ENCODE measurements at regions not wholly inside any gene's neighbourhood (a gene's known extent, or its start where the extent isn't known, plus 50 kb on each side); places are given as distances from the start of the nearest gene placed in this dataset.
A peak's percentile ranks its signal among the peaks of the same experiment; 100 is the strongest.

DNA sequence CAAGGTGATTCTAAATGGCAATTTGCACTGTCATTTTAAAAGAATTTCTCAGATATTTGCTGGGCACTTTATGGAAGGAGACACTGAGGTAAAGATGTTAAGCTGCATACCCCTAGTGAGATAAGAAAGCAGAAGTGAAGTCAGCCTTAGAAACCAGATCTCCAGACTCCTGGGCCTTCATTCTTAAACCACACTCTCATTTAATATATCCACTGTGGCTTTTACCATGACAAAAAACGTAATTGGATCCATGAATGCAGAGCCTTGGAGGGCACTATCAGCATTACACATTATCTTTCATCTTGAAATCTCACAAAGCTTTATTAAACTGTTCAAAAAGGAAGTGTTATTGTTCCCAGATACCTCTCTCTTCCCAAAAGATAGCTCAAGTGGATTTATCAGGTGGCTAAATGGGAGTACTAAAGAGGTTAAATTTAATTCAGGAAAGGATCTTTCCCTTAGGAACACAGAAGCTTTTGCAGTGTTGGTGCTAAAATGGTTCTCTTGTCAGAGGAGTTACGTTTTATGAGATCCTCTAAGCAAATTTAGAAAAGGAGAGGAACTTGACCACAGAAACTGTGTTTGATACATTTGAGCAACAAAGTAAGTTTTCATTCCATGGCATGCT lies 1060.4 kb downstream of the EFNB2 start:
- no peak for DNase-seq

DNA sequence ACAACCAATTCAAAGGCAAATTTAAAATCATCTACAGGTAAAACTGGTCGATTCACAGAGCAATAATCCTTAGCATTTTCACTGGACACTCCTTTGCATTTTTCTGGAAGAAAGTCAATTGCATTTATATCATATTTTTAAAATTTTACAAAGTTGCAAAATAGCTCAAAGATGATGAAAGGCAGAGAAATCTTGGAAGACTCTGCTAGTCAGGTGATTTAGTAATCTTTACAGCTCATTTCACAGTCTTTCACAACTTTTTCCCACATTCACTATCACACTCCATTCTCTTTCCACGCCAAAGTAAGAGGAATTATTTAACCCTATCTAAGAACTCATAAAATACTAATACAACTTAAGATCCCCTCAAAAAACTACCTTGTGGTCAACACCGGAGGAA lies 1063.8 kb downstream of the EFNB2 start:
- DNase-seq, result no peak

DNA sequence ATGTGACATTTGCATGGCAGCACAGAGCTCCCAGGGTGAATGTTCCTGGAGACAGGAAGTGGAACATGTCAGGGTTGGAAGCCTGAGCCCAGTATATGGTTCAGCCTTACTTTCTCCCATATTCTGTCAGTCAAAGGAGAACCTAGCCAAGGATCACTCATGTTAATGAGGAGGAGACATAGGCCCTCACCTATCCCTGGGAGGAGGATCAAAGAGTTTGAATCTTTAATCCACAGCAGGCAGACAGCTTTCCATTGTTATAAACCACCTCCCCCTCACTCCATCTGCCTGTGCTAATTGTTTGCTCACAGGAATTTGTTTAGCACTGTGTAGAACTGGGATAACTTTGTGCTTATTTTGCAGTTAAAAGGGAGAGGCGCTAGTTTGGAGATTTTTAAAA lies 1069.1 kb downstream of the EFNB2 start:
- no peak for DNase-seq

DNA sequence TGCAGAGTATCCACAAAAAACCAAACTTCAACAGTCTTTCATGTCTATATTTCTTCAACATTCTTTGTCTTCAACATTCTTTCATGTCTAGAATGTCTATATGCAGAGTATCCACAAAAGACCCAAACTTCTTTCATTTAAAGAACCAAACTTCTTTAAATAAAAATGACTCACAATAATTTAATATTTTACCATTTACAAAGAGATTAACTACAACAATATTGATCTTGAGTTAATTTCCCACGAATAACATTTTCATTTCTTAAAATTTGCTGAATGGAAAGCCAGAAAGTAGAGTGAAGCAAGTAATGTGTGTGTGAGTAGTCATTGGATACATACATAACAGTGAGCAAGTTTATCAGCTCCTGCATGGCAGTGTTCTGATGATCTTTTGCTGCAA lies 1069.7 kb downstream of the EFNB2 start, which contains the start of gene DAOA:
Gene DAOA (plus strand): TSS at position 301 of the 400 bp plus-strand sequence.
- no peak for DNase-seq

DNA sequence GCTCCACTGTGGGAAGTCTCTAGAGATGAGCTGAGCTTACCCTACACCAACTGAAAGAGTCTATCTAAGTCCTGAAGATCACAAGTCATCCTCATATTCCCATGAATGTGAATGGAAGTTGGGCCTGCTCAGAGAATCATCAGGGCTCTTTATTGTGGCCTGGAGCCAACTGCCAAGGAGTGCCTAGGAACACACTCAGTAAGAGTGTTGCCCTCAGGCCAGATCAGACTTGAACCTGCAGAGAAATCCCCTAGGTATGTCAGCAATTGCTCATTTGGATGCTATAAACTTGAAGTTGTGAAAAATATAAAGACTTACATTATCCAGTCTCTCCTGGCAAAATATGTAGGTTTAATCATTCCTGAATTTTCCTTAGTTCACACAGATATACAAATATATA lies 1070.2 kb downstream of the EFNB2 start:
- no peak for DNase-seq

DNA sequence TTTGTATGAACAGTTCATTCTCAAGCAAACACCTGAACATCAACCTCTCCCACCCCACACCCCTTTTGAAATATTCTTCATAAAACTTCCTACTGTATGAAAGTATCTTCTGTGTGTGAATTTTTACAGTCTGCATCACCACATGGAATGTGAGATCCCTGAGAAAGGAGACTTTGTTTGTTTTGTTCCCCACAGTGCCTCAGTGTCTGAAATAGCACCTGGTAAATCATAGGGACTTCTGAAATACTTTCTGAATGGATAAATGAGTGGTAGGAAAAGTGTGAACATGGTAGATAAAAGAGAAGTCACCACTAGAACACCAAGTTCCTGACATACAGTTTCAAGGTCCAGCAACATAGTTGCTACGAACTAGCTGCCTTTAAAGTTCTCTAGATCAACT lies 1071.2 kb downstream of the EFNB2 start:
- no peak for DNase-seq

DNA sequence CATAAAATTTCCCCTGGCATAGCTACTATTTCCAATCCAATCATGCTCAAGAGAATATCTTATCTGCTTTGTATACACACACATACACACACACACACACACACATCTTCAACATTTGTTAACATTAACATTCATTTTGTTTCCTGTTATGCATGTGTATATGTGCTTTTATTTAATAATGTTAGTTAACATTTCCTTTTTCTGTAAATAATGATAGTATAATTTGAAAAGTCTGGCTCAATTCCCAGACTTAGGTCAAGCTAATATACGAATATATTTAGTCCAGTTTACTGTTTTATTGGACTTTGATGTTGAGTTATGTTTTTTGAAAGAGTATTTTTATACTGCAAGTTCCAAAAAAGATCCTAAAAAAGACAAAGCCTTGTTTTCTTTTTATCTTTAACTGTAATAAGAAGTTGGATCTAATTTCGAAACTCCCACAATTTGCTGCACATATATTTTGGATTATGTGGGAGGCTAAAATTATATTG lies 1072.4 kb downstream of the EFNB2 start:
- no peak for DNase-seq

DNA sequence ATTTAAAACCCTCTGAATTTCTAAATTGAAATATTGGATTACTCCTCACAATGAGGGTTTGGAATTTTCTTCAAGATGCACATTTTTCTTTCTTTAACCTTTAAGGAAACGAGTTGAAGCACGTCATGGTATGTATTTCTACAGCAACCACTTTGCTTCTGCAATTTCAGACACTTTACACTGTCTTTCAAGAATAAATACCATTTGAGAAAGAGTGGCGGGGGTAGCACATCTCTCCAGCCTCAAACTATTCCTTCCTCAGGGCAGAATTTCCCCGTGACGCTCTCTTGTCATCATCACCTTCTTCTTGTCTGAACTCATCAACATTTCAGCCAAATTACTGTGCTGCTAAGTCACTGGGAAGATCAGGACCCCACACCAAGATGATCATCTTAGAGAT lies 1073.4 kb downstream of the EFNB2 start:
- DNase-seq, result no peak

DNA sequence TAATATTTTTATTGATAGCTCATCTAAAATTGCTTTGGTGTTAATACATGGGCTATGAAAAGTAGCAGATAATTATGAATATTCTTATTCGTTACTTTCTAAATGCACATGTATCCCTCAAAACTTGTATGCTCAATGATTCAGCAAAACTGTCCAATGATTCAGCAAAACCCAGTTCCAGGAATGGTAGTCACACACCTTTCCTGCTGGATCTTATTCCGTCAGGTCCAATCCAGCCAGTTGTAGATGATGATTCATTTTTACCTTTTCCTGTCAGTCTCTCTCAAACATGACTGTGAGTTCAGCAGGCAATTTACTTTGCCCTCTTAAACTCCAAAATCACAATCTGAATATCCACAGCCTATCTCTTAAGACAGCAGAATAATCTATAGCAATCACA lies 1082.6 kb downstream of the EFNB2 start:
- DNase-seq, result no peak

DNA sequence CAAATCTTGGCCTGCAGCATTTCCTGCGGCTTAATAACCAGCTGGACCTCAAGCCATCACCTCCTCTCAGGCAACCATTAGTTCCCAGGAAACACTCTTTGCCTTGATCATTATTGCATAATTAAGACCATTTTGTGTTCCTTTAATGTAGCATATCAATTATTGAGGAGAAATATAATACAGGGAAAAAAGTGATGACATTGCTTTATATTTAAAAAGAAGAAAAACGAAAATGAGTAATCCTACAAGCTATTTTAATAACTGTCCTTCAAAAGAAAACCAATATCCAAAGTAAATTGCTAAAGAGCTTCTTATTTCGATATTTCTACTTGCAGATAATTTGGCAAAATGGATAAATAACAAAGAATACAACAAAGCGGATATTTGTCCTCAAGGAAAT lies 1084.7 kb downstream of the EFNB2 start:
- no peak for DNase-seq

DNA sequence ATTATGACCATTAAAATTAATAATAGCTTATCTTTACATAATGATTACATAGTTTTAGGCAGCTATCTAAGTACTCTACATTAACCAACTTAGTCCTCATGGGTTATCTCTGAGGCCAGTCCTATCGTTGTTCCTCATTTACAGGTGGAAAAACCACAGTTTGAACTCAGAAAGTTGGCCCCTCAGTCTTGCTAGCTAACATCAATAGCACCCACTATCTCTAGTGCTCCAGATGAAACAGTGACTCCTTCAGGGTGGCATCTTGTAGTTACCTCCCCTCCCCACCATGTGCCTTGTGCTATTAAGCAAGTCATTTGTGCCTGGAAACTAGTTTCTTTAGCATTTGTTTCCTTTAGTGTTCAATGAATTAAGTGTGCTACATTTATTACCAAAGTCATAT lies 1086.7 kb downstream of the EFNB2 start:
- DNase-seq, result no peak

DNA sequence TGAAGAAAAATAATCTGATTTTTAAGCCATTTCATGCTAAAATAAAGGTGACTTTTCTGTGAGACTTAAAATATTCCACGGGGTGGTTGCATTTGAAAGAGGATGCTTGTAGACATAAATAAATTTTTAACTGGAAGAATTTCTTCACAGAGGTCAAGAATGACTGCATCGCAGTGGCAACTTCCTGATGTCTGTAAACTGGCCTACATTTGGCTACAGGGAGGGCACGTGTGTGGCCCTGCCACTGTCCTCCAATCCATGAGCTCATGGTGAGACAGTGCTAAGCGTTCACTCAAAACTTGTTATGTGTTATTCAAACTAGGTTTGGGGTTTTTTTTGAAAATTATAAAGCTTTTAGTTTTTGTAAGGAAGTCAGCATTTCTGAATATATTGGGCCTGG lies 1089.3 kb downstream of the EFNB2 start:
- DNase-seq, result no peak

DNA sequence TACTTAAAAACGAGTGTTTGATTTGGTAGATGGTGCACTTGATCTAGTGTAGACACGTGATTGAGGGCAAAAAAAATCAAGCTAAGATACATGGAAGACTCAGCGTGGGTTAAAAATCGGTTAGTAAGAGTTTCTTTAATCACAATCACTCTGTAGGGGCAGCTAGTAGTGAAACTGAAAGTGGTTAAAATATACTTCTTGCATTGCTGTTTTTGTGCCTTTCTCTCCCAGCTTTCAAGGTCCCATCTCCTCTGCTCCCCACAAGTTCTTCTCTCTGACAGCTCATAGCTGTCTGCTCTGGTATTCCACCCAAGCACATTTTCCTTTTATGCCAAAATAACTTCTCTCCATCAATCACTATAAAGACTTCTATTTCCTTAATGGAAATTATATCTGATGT lies 1089.7 kb downstream of the EFNB2 start:
- DNase-seq, result no peak

DNA sequence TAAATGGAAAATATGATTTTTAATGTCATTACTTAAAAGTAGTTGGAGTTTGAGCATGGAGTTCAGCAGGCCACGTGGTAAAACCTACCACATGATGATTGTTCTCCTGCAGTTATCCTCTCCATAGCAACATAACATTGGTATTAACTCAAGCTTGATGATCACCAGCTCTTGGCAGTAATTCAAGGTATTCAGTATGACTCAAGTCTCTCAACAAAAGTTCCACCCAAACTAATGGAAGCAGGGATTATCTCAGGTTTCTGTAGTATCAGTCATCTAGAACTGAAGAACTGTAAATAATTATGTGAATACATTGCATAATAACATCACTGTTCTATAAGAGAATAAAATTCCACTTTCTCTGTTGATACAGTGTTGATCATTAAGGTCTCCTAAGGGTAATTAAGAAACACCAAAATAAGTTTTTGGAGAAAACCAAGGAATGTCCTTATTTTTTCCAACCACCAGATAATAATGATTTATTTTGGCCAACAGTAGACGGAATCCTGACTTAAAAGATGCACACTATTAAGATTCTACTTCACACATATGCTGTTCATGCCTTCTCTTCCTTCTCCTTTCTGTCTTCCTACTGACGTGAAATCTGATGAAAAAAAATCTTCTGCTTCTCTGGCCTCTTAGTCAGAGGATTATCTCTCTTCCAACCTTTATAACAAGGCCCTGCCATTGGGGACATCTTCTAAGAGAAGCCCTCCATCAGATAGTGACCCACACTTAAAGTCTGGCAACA lies 1092.3 kb downstream of the EFNB2 start:
- no peak for DNase-seq

DNA sequence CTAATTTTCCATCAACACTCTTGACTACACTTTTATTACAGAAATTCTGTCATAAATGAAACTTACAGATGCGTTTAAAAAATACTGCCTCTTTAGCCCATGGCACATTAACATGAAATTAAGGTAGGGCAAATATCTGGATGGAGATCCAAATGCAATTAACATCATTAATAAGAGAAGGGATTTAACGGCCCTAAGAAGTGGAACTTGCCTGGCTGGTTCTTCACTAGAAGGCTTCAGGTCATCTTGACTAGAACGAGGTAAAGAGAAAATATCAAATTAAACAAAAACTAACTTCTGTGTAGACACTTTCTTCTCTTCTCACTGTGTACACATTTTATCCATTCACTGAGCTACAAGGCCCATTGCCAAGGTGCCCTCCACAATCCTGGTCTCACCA lies 1093.4 kb downstream of the EFNB2 start:
- DNase-seq, result no peak

DNA sequence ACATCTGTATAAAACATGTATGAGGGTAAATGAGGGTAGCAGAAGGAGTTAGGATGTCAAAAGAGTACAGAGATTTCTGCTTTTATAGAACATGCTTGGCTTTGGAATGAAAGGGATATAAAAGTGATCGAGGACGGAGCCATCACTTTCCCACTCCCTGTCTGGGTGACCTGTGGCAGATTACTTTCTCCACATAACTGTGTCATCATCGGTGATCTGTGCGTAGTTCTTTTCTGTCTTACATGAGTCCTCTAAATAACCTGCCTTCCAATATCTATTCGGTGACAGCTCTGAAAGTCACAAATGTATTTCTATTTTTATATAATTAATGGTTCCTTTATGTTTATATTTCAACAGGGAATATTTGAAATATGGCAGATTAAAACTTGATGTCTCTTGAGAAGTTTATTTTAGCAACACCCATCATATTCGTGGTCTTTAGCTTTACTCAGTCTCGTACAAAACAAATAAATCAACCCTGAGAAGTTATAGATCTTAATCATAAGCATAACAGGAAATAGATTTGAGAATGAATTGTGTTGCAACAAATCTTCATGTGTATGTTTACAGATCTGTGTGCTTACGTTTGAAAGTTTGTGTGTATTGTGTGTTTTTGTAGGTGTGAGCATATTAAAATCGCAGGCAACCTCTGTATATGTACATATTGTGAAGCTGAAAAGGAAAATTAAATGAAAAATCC lies 1094.3 kb downstream of the EFNB2 start:
- no peak for DNase-seq

DNA sequence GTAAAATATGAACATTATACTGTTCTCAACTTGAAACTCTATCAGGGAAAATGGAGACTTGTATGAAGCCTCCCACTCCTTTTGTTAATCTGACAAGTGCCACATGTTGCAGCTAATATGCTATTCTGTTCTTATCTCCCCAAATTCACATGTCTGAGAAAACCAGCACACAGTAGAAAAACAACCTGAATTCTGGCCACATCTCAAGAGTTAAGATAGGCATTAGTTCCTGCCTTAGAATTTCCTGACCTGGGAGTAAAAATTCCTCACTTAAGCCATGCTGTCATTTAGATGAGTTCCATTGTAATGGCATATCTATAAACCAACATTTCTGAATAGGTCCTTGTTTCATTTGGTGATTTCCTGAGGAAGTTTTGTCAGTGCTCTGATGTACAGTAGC lies 1098.5 kb downstream of the EFNB2 start:
- DNase-seq, result no peak

DNA sequence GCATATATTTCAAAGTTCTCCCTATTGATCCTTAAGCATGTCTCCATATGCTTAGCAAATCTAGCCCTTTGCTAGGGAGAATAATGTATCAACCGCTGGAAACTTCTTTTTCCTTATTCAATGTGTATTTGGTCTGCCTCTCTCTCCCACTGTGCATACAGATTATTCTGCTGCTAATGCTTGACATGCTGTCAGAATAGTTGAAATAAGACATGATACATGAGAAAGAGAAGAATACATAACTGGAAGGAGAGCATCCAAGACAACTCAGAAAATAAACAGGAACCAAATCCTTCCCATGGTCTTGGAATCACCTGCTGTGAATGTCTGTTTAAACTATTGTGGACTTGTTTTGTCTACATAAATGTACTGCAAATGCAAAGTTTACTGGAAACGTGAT lies 1103.0 kb downstream of the EFNB2 start:
- DNase-seq, result no peak

DNA sequence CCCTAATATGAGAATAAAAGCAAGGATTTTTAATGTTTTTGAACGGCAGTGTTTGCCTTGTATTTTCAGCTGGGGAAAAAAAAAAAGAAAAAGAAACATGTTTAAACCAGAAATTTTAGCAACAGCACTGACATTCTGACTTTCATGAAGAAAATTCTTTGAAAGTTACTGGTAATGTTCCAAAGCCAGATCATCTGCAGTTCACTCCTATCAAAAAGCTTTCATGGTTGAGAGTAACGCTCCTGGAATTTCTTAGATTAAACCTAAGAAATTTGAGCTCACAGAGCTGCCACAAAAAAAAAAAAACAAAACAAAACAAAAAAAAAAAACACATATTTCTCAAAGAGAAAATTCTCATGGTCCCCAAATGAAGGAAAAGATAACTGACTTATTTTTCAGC lies 1106.7 kb downstream of the EFNB2 start:
- no peak for DNase-seq

DNA sequence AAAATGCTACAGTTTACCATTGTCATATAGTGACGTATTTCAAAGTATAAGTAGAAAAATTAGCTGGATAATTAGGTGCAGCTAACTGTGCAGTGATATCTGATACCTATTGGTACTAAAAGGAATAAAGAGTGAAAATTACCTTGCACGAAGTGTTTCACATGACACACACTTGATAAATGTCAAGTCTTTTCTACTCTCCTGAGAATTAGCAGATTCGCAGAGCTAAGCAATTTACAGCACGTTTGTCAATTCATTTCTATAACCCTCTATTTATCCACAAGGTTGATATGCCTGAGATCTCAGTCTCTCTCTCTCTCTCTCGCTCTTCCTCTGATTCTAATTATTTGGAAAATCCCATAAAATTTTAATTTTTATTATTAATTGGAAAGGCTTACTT lies 1109.0 kb downstream of the EFNB2 start:
- no peak for DNase-seq

DNA sequence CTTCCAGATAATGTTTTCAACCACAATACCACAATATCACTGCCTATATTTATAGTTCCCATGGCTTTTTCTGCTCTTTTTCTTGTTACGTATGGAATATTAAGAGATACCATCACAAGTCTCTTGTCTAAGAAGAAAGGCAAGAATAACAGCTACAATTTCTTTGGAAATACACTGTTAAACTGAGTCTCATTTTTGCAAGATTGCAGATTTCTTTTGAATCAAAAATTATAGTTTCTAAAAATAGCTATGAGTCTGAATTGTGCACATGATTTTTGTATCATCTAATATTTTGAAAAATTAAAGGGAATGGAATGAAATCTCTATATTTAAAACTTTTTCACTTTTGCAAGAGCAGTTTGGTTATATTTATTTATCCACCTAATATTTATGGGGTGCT lies 1120.8 kb downstream of the EFNB2 start:
- no peak for DNase-seq

DNA sequence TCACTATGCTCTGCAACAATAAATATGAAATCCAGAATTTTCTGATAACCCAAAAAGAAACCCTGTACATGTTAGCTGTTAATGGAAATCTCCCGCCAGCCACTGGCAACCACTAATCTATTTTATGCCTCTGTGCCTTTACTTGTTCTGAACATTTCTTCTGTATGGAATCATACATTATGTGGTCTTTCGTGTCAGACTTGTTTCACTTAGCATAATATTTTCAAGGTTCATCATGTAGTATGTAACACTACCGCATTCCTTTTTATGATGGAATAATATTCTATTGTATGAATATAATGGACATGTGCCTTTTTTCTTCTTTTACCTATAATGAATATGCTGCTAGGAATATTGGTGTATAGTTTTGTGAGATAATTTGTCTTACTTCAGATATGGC lies 1123.3 kb downstream of the EFNB2 start:
- no peak for DNase-seq

DNA sequence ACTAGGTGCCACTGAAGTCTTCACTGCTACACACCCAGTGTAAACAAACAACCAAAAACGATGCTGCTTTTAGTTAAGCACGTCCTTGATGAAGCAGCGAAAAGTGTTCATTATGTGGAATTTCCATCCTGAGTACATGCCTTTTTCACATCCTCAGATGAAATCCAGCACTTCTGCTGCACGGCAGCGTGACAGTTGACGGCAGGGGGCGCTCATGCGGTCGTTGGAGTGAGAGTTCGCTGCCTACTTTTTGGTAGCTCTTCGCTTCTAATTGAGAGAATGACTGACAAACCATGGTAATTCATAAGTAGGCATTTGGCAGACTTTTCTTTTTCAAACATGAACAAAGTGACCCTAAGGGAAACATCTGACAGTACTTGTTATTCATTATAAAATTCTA lies 1124.9 kb downstream of the EFNB2 start:
- DNase-seq, result peak in 1 of 2 donors; percentile 31

DNA sequence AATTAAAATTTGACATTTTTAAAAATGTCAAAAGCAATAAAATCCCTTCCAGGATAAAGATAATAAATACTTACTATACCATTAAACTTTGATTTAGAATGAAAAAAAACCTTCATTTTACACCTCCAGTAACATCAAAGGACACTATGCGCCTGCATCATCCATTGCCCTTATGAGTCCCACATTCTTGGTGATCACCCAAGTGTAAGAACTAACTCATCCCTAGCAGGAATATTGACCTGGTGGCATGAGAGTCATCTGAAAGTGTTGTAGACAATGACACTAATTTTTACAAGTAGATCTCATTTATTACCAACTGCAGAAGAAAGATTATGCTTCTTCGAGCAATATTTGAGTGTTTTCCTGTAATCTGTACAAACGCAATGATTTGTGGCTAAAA lies 1128.9 kb downstream of the EFNB2 start:
- no peak for DNase-seq

Measured in inflammatory macrophage treated with lipopolysaccharide for 1 hour (primary cell).